Dermis blood vessel endothelial cell (primary cell): ENCODE measurements at regions not wholly inside any gene's neighbourhood (a gene's known extent, or its start where the extent isn't known, plus 50 kb on each side); places are given as distances from the start of the nearest gene placed in this dataset.
"Not testable (repeated sequence)": the region's sequence is repeated elsewhere in the genome, so short reads cannot be mapped to it uniquely, and the experiment has no call there.

Experiments
- DNase-seq: peaks from one replicate; pipeline ENCODE4 v3.0.0; 2010

DNA sequence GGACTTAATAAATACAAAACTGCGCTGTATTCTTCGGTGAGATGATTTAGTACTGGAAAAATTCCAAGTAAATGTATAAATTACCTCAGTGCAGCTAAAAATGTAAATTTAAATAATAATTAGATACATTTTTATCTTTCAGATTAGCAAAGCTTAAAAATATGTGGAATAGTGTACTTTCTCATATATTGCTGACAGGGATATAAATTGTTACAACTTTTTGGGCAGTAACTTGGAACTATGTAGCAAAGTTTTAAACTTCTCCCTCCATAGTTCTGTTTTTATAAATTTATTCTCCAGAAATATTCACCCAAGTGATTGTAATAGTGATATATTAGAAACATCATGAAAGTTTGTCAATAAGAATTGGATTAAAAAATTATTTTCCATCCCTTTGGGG, 384.6 kb upstream of the CITED2 start:
- no peak for DNase-seq

DNA sequence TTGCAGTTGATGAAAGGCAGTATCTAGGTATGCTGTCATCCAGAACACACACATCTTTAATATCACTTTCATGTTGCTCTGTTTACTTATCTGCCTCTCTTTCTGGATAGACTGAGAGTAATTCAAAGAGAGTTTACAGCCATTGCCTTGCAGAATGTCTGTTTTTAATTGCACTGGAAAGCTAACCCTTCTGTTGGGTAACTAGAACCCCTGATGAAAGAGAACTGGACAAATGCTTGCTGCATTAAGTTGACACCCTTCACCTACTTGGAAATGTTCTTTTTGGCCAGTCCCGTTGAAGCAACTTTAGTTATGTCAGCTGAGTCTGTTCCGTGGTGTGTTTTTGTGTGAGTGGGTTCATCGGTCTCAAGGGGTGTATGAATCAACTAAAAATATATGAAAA, 383.8 kb upstream of the CITED2 start:
- no peak for DNase-seq

- no peak for DNase-seq
Observed at GRCh38 chr6:139757784-139758183, 383.3 kb upstream of the CITED2 start.

GRCh38 chr6:139756381-139756780, 381.9 kb upstream of the CITED2 start:
- peak; percentile 65 for DNase-seq

- DNase-seq, result no peak
Observed at GRCh38 chr6:139754898-139755775, 380.7 kb upstream of the CITED2 start.

GRCh38 chr6:139753198-139753861, 378.9 kb upstream of the CITED2 start:
- DNase-seq, result no peak

DNA sequence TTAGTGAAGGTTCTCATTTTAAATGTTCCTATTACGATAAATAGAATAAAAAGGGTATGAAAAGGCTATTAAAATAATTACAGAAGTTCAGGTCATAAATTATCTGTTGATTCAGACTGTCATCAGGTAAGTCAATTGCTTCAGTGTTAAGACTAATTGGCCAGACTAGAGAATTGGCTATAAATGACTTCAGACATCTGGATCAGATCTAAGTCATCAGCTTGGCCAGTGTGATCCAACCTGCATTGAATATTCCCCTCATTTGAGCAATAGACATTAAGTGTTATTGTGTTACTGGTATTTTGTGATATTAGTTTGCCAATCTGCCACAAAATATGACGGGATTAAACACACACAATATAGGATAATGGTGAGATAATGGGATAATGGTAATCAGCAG, 377.6 kb upstream of the CITED2 start:
- no peak for DNase-seq

DNA sequence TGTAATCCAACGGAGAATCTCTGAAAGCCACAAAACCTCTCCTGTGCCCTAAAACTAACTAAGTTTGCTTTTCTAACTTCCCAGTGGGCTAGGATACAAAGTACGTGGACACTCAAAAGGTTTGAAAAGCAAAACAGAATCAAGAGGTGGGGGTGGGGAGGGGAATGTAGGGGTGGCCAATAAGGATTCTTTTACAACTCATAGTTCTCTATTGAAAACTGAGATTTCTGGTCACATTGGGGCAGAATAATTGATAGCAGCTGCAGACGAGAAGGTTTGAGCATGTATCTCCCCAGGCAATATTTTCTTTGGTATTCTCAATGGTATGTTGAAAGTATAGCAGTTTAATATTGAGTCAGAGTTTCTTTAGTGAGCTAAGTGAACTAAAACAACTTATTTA, 376.7 kb upstream of the CITED2 start:
- DNase-seq, result no peak

GRCh38 chr6:139748353-139749146, 374.1 kb upstream of the CITED2 start:
- DNase-seq, result no peak

DNA sequence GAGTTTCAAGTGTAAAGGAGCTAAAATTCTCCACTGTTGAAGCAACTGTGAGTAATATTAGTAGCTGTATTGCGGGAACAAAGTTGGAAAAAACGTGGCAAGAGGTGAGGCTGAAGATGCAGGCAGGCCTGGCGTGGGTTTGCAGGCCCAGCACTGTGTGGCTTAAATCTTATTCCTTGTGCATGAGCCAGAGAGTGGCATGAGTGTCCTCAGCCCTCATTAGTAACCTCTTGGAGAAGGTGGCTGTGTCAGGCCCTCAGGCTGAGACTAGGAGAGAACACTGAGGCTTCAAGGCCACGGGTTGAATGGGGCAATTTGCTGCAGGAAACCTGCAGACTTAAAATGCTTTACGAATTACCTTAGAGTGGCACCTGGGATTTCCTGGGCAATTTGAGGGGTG, 372.7 kb upstream of the CITED2 start:
- no peak for DNase-seq

- DNase-seq, result no peak
Observed at GRCh38 chr6:139744891-139745290, 370.4 kb upstream of the CITED2 start.

GRCh38 chr6:139743664-139744437, 369.4 kb upstream of the CITED2 start:
- peak; percentile 86 for DNase-seq

- no peak for DNase-seq
Observed at GRCh38 chr6:139742671-139743070, 368.2 kb upstream of the CITED2 start.

DNA sequence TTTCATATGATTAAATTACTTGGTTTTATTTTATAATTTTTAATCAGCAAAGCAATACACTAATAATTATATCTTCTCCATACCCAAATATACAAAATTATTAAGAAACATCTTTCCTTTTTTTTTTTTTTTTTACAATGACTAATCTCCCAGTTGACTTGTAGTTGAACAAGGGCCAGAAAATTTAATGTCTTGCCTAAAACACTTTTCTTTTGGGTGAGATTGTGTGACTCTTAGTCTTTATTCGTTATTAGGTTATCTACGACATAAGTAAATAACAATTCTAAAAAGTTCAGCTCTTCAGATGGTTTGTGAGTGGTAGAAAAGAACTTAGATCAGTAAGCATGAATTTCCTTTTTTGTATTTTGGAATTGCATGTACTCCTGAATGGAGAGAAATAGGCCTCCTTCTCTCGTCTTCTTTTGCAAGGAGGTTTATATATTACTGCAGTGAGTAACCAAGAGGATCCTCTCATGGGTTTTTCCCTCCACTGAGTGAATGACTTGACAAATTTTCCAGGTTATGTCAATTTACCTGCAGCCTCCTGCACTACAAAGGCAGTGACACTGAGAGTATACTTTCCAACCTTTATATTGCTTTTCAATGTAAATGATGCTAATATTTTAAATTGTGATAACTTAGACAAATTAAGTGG, 364.5 kb upstream of the CITED2 start:
- no peak for DNase-seq

DNA sequence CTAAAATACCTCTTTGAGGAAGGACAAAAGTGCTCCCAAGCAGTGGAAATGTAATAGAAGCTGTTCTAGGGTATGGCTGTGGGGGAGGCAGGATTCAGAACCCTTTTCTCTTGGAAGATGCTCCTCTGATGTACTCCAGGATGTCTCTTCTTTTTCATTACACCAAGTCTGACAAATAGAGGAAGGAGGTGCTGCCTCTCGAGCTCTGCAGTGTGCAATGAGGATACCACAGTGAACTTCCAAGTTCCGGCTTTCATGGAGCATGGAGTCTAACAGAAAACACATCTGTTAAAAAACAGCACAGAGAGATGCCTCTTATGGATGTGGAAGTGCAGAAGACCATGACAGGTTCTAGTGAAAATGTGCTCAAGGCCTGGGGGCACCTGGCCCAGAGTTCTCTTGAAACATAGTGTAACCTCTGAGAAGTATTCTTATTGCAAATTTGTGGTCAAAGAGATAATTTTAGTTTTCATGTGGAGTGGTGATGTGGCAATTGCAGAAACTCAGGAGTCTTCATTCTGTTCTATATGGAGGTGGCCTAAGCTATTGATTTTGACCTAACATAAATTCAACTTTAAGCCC, 362.0 kb upstream of the CITED2 start:
- no peak for DNase-seq

DNA sequence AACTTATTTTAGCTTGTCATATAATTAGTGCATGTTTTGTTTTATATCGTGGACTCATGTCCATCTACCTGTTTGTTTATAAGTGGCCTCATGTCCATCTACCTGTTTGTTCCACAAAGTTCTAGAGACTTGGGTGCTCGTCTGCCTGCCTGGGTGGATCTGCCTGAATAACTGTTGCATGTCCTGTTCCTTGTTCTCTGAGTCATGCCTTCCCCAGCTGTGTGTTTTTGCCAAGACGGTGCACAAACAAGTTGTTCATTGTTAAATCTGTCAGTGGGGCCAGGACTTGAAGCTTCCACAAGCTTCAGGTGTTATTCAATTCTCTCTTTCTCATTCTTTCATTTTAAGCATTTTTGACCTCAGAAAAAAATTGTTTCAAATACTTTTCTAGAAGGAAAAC, 358.0 kb upstream of the CITED2 start:
- peak; percentile 85 for DNase-seq

DNA sequence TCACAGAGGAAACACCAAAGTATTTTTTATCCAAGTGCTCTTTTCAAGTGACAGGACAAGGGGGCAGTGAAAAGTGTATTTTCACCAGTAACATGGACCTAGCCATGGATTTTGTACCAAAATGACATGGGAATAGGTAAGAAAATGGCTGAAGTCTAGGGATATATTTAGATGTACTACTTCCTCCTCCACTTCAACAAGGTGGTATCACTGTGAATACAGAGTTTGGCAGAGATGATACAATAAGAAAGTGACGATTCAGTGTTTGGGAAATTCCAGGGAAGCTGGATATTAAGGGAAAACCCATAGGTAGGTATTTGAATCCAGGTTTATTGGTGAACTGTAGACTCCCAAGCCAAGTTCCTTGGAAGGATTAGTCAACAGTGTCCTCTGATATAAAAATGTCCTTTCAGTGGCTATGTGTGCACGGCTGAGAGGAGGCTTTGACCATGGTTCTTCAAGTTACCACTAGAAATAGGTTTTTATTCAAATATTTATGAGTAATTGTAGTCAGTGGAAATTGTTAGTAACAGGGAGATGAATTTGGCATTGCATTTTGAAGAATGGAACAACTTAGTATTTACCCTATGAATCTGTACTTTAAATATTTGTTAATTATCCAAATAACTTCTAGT, 356.0 kb upstream of the CITED2 start:
- DNase-seq, result no peak

GRCh38 chr6:139728876-139729427, 354.5 kb upstream of the CITED2 start:
- DNase-seq, result no peak

DNA sequence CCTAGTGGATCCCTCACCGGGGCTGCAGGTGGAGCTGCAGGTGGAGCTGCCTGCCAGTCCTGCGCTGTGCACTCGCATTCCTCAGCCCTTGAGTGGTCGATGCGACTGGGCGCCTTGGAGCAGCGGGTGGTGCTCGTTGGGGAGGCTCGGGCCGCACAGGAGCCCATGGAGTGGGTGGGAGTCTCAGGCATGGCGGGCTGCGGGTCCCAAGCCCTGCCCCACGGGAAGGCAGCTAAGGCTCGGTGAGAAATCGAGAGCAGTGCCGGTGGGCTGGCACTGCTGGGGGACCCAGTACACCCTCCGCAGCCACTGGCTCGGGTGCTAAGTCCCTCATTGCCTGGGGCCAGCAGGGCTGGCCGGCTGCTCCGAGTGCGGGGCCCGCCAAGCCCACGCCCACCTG, 351.8 kb upstream of the CITED2 start:
- DNase-seq, result not testable (repeated sequence)

DNA sequence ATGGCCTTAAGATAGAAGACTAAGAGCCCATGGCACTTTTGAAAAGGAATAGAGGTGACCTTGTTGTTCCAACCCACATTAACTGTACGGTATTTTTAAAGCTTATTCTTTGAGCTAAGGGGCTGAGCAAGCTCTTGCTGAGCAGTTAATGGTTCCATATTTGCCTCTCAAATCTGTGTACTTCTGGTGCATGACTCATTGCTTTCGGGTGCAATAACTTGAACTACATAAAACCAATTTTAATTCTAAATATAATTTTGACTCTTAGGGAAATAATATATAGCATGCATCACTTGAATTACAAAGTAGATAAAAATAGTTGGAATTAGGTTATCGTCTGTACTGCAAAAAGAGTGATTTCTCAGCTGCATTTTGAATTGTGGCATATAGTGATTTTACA, 348.1 kb upstream of the CITED2 start:
- no peak for DNase-seq

GRCh38 chr6:139721954-139722353, 347.5 kb upstream of the CITED2 start:
- no peak for DNase-seq
